PC-3 (cell line): ENCODE measurements at regions not wholly inside any gene's neighbourhood (a gene's known extent, or its start where the extent isn't known, plus 50 kb on each side); places are given as distances from the start of the nearest gene placed in this dataset.
A peak's percentile ranks its signal among the peaks of the same experiment; 100 is the strongest.
"Not testable (repeated sequence)": the region's sequence is repeated elsewhere in the genome, so short reads cannot be mapped to it uniquely, and the experiment has no call there.

Source experiments
- ATAC-seq: fragments of 200-7000 bp; cut with Tn5 transposase; 2 replicates; pipeline ENCODE4 v1.9.1; 2020; ENCODE audit warnings: mild to moderate bottlenecking, moderate library complexity
- BruUV-seq: library from RNA; stranded (reverse); fragments of 400-500 nt; replicated peaks from 2 replicates; lab custom pipeline; 2021; lab: Mats Ljungman, UMichigan
- CTCF ChIA-PET: fragments of 300-600 bp; sonication (Branson Sonifier 250); formaldehyde crosslinking; loops from one replicate; lab custom pipeline; 2022; ENCODE audit warnings: antibody characterized with exemption; lab: Charles Lee
- POLR2A ChIA-PET: fragments of 300-600 bp; sonication (Branson Sonifier 250); formaldehyde crosslinking; loops from one replicate; lab custom pipeline; 2022; ENCODE audit warnings: antibody characterized with exemption; ENCODE audit not compliant: unreplicated experiment; lab: Charles Lee
- DNase-seq: peaks from one replicate; pipeline ENCODE4 v3.0.0-alpha.2; 2015
- H2AFZ ChIP-seq: fragments of 300-600 bp; sonication (generic); 2 replicates; pipeline ENCODE4 v1.6.0; 2016; ENCODE audit warnings: antibody characterized with exemption, low read length
- H3F3A ChIP-seq: fragments of 300-600 bp; sonication (generic); one replicate; pipeline ENCODE4 v1.6.0; 2017; ENCODE audit warnings: antibody characterized with exemption, low read length, control low read depth, mild to moderate bottlenecking; ENCODE audit not compliant: unreplicated experiment
- H3K27ac ChIP-seq: fragments of 300-600 bp; sonication (generic); 2 replicates; pipeline ENCODE4 v1.5.1; 2016; ENCODE audit warnings: mild to moderate bottlenecking, low read length
- H3K27me3 ChIP-seq: fragments of 300-600 bp; sonication (generic); 2 replicates; pipeline ENCODE4 v1.6.1; 2016; ENCODE audit warnings: low read length, mixed read lengths
- H3K36me3 ChIP-seq: fragments of 300-600 bp; sonication (generic); 2 replicates; pipeline ENCODE4 v1.6.1; 2016; ENCODE audit warnings: low read depth, mixed run types, low read length, mixed read lengths
- H3K4me1 ChIP-seq: fragments of 300-600 bp; sonication (generic); 2 replicates; pipeline ENCODE4 v1.5.1; 2016; ENCODE audit warnings: low read length; ENCODE audit not compliant: insufficient read depth
- H3K4me2 ChIP-seq: fragments of 300-600 bp; sonication (generic); 2 replicates; pipeline ENCODE4 v1.6.0; 2016; ENCODE audit warnings: low read length
- H3K4me3 ChIP-seq: fragments of 300-600 bp; sonication (generic); 2 replicates; pipeline ENCODE4 v1.5.1; 2016; ENCODE audit warnings: mild to moderate bottlenecking, low read length, mixed read lengths
- H3K79me2 ChIP-seq: fragments of 300-600 bp; sonication (generic); 2 replicates; pipeline ENCODE4 v1.6.1; 2017; ENCODE audit warnings: low read length, mixed read lengths
- H3K9ac ChIP-seq: fragments of 300-600 bp; sonication (generic); 2 replicates; pipeline ENCODE4 v1.6.0; 2016; ENCODE audit warnings: mild to moderate bottlenecking, low read length
- H3K9me2 ChIP-seq: fragments of 300-600 bp; sonication (generic); replicated peaks from 2 replicates; pipeline ENCODE4 v1.6.1; 2016; ENCODE audit warnings: mixed run types, low read length, mixed read lengths
- H3K9me3 ChIP-seq: fragments of 300-600 bp; sonication (generic); 2 replicates; pipeline ENCODE4 v1.6.1; 2016; ENCODE audit warnings: low read length, mixed read lengths
- H4K20me1 ChIP-seq: fragments of 300-600 bp; sonication (generic); 2 replicates; pipeline ENCODE4 v1.6.1; 2016; ENCODE audit warnings: low read length, mixed read lengths
- EZH2 ChIP-seq: fragments of 300-600 bp; sonication (generic); IDR thresholded peaks from one replicate; pipeline ENCODE4 v1.6.1; 2017; ENCODE audit warnings: antibody characterized with exemption, mild to moderate bottlenecking, low read length; ENCODE audit not compliant: unreplicated experiment
- EZH2phosphoT487 ChIP-seq: fragments of 300-600 bp; sonication (generic); IDR thresholded peaks from 2 replicates; pipeline ENCODE4 v1.6.1; 2018; ENCODE audit warnings: mild to moderate bottlenecking, antibody characterized with exemption, low read length, borderline replicate concordance
- intact Hi-C: fragments of 100-400 bp; cut with micrococcal nuclease; formaldehyde crosslinking; loops from 2 replicates; pipeline ENCODE4 v1.9.0; 2023
- TF ChIP-seq, protein P1 (sequence below): fragments of 300-600 bp; sonication (generic); conservative IDR thresholded peaks from 2 replicates; pipeline ENCODE4 v1.5.1; 2017; ENCODE audit warnings: antibody characterized with exemption, low read depth, mild to moderate bottlenecking, low read length

DNA sequence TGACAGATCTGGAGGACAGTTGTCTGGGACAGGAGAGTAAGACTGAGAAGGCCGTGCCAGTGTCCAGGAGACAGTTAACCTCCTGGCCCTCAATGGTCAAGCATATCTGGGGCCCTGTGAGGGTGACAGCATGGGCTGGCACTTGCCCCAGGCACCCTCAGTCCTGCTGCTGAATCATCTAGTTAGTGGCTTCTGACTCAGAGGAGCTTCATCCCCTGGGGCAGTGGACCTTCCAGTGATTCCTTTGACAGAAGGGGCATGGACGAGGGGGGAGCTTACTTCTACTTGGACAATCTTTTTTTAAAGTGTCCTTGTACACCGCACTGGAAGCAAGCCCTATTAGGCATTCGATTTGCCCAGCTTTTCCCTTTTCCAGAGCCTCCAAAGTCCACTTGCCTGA is 352.7 kb upstream of the TMPRSS15 start:
- H3K4me3 ChIP-seq = peak overlapping the region; percentile 35; the same call in 1 of the 2 replicates
- BruUV-seq, H3K27me3 ChIP-seq, CTCF ChIA-PET, intact Hi-C loops, H3F3A ChIP-seq, H4K20me1 ChIP-seq, H3K9me2 ChIP-seq, H3K9me3 ChIP-seq, H3K36me3 ChIP-seq, H3K27ac ChIP-seq, H2AFZ ChIP-seq, H3K9ac ChIP-seq: not testable (repeated sequence)
- H3K4me2 ChIP-seq = peak overlapping the region; percentile 73
- H3K79me2 ChIP-seq = peaks cover 23% of the 10 kb centered on the region
- DNase-seq (peak; percentile 93), ATAC-seq (peak; percentile 18)
- H3K4me1 ChIP-seq = peaks cover 15% of the 10 kb centered on the region
- POLR2A ChIA-PET = interaction anchor here (0.5 kb wide), 1 partner anchor 147 kb away, joined by 3 read pairs; no protein-coding TSS in a partner anchor

DNA sequence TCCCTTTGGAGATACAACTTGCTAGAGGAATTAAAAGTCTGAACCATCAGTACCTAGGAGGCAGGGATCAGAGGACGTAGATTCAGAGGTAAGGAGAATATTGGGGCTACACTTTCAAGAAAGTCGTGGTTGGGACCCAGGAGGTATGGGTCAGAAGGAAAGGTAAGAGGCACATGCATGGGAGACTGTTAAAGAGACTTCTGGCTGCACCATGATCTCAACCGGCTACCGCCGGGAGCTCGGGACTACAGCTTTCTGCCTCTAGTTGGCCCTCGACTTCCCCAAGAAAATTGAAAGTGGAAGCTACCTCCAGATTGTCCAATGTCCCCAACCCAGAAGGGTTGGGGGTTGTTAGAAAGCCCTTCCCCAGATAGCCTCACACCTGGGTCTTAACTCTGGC is 355.7 kb upstream of the TMPRSS15 start:
- Histone ChIP-seq H3K9me3 (no peaks in the 10 kb centered on the region), H3K79me2 (peaks cover 23% of the 10 kb centered on the region), H3K36me3 (no peaks in the 10 kb centered on the region), H3K4me2 (peak overlapping the region; percentile 85), H4K20me1 (no peaks in the 10 kb centered on the region), H3K27me3 (no peaks in the 10 kb centered on the region), H3K9me2 (no peaks in the 10 kb centered on the region), H3K4me3 (peak overlapping the region; percentile 74), H3F3A (no peaks in the 10 kb centered on the region), H2AFZ (peak overlapping the region; percentile 94; the same call in 1 of the 2 replicates), H3K4me1 (peaks cover 15% of the 10 kb centered on the region), H3K27ac (peak overlapping the region; percentile 75), H3K9ac (peak overlapping the region; percentile 74)
- TF ChIP-seq, protein P1, sequence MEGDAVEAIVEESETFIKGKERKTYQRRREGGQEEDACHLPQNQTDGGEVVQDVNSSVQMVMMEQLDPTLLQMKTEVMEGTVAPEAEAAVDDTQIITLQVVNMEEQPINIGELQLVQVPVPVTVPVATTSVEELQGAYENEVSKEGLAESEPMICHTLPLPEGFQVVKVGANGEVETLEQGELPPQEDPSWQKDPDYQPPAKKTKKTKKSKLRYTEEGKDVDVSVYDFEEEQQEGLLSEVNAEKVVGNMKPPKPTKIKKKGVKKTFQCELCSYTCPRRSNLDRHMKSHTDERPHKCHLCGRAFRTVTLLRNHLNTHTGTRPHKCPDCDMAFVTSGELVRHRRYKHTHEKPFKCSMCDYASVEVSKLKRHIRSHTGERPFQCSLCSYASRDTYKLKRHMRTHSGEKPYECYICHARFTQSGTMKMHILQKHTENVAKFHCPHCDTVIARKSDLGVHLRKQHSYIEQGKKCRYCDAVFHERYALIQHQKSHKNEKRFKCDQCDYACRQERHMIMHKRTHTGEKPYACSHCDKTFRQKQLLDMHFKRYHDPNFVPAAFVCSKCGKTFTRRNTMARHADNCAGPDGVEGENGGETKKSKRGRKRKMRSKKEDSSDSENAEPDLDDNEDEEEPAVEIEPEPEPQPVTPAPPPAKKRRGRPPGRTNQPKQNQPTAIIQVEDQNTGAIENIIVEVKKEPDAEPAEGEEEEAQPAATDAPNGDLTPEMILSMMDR = no peak
- no peak for TF ChIP-seq EZH2
- no peak for TF ChIP-seq EZH2phosphoT487
- intact Hi-C loops = no loop called here
- ATAC-seq (peak; percentile 49; the same call in 1 of the 2 replicates), DNase-seq (no peak)
- ChIA-PET POLR2A (no interaction called here), CTCF (no interaction called here)
- BruUV-seq = no TSS peak

GRCh38 chr21:18759751-18760161 is 356.2 kb upstream of the TMPRSS15 start:
- peaks cover 23% of the 10 kb centered on the region for H3K79me2 ChIP-seq
- CTCF ChIA-PET = no interaction called here
- H3F3A ChIP-seq = no peaks in the 10 kb centered on the region

More at GRCh38 chr21:18759751-18760161, 356.2 kb upstream of the TMPRSS15 start:
- H3K9me2 ChIP-seq = no peaks in the 10 kb centered on the region
- H3K27ac ChIP-seq = peak overlapping the region; percentile 75
- peak overlapping the region; percentile 94 for H2AFZ ChIP-seq
- TF ChIP-seq, protein P1 = no peak
- TF ChIP-seq EZH2phosphoT487 (no peak), EZH2 (no peak)
- DNase-seq = peak; percentile 29
- H4K20me1 ChIP-seq = no peaks in the 10 kb centered on the region
- H3K27me3 ChIP-seq = no peaks in the 10 kb centered on the region
- ATAC-seq = peak; percentile 52
- peak overlapping the region; percentile 74 for H3K4me3 ChIP-seq
- no peaks in the 10 kb centered on the region for H3K36me3 ChIP-seq
- TSS peak; percentile 64 for BruUV-seq
- H3K9me3 ChIP-seq = no peaks in the 10 kb centered on the region
- H3K4me2 ChIP-seq = peak overlapping the region; percentile 85
- POLR2A ChIA-PET = no interaction called here
- H3K9ac ChIP-seq = peak overlapping the region; percentile 74
- H3K4me1 ChIP-seq = peaks cover 15% of the 10 kb centered on the region
- intact Hi-C loops = no loop called here
